ENCODE measurements at regions not wholly inside any gene's neighbourhood (a gene's known extent, or its start where the extent isn't known, plus 50 kb on each side); places are given as distances from the start of the nearest gene placed in this dataset.

DNA sequence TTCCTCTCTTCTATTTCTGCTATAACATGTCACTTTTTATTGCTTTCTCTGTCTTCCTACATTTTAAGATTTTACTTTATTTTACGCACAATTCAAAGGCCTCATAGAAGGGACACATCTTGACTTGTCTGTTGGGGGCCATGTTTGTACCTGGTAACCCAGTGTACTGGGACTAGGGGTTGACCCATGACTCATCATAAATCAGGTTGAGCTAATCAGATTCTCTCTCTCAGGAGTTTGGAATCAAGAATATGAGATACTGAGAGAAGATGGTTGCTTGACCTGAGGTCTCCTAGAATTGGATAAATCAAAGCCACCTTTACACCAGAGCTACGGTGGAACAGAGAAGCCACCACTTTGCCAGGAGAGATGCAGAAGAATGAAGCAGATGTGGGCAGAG, 153.0 kb downstream of the UXS1 start:
- DNase-seq (ENCODE audit: low spot score) (no peak), ATAC-seq (ENCODE audit: low FRiP score) (no peak)
- TF ChIP-seq, protein P1, sequence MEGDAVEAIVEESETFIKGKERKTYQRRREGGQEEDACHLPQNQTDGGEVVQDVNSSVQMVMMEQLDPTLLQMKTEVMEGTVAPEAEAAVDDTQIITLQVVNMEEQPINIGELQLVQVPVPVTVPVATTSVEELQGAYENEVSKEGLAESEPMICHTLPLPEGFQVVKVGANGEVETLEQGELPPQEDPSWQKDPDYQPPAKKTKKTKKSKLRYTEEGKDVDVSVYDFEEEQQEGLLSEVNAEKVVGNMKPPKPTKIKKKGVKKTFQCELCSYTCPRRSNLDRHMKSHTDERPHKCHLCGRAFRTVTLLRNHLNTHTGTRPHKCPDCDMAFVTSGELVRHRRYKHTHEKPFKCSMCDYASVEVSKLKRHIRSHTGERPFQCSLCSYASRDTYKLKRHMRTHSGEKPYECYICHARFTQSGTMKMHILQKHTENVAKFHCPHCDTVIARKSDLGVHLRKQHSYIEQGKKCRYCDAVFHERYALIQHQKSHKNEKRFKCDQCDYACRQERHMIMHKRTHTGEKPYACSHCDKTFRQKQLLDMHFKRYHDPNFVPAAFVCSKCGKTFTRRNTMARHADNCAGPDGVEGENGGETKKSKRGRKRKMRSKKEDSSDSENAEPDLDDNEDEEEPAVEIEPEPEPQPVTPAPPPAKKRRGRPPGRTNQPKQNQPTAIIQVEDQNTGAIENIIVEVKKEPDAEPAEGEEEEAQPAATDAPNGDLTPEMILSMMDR (IDR thresholded peaks at IDR 0.05), result no peak

GRCh38 chr2:106039634-106040315, 154.3 kb downstream of the UXS1 start:
- TF ChIP-seq, protein P1 (IDR thresholded peaks at IDR 0.05), result no peak
- ATAC-seq (ENCODE audit: low FRiP score), result no peak
- DNase-seq (ENCODE audit: low spot score), result no peak

DNA sequence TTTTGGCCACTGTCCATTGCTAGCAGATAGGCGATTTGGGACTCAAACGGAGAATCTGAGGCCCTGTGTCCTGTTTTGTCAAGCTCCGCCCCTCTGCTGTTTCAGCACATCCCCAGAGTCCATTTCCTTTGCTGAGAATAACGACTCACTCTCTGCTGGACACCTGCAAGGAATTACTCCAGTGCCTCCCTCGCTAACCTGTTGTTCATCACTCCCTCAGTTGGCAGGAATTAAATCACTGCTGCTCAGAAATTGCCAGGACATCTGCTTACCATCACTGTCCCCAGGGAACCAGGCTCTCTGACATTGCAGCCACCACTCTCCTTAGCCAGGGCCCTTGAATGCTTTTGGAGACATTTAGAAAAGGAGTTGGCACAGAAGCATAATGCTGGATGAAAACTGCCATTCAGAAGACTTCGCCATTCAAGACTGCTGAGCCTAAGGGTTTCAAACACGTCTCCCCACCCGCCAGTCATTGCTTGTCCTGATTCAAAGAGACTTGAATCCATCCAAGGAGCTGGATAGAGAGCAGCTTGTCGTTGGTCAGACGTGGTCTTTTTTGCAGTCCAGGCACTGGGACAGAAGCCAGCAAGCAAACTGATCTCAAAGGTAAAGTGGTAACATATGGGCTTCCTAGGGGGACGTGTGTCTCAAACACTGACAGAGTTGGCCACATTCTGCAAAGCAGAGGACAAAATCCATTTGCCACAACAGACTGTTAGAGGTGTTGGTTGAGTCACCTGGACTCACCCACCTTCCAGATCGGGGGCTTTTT, 155.3 kb downstream of the UXS1 start:
- TF ChIP-seq, protein P1 (IDR thresholded peaks at IDR 0.05), result no peak
- no peak for DNase-seq (ENCODE audit: low spot score)
- no peak for ATAC-seq (ENCODE audit: low FRiP score)

DNA sequence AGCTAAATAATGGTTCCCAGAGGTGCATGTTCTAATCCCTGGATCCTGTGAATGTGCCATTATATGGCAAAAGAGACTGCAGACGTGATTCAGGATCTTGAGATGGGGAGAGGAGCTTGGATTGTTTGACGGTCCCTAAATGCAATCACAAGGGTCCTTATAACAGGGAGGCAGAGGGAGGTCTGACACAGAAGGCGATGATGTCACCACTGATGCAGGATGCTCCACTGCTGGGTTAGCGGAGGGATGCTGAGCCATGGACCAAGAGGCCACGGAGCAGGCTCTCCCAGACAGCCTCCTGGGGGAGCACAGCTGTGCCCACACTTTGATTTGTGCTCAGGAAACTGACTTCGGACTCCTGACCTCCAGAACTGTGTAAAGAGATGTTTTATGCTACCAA, 156.2 kb downstream of the UXS1 start:
- ATAC-seq (ENCODE audit: low FRiP score), result no peak
- TF ChIP-seq, protein P1 (IDR thresholded peaks at IDR 0.05), result no peak
- DNase-seq (ENCODE audit: low spot score), result no peak

DNA sequence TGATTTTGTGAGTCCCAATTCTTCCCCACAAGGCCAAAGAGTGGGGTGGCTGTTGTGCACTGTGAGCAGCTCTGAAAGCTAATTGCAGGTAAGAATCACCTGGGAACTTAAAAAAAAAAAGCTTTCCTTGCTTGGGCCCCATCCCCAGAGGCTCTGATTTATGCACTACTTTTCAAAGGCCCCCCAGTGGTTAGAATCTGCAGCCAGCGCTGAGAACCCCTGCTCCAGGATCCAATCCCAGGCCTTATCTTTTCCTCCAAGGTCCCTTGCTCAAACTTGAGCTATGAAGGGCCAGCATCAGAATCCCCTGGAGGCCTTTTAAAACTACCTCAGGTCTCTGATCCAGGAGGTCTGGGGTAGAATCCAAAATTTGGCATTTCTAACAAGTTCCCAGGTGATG, 156.8 kb downstream of the UXS1 start:
- TF ChIP-seq, protein P1 (IDR thresholded peaks at IDR 0.05), result no peak
- ATAC-seq (ENCODE audit: low FRiP score) (no peak), DNase-seq (ENCODE audit: low spot score) (no peak)

DNA sequence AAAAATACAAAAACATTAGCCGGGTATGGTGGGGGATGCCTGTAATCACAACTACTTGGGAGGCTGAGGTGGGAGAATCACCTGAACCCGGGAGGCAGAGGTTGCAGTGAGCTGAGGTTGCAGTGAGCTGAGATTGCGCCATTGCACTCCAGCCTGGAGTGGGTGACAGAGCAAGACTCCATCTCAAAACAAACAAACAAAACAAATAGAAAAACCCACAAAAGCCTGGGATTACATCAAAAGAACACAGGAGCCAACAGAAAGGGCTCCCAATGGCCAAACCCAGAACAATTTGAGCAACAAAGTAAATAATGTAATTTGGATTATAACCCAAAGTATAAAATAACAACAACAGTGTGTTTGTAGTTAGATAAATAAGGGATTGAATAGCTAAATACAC, 159.8 kb downstream of the UXS1 start:
- ATAC-seq (ENCODE audit: low FRiP score), result no peak
- no peak for DNase-seq (ENCODE audit: low spot score)
- TF ChIP-seq, protein P1 (IDR thresholded peaks at IDR 0.05), result no peak

DNA sequence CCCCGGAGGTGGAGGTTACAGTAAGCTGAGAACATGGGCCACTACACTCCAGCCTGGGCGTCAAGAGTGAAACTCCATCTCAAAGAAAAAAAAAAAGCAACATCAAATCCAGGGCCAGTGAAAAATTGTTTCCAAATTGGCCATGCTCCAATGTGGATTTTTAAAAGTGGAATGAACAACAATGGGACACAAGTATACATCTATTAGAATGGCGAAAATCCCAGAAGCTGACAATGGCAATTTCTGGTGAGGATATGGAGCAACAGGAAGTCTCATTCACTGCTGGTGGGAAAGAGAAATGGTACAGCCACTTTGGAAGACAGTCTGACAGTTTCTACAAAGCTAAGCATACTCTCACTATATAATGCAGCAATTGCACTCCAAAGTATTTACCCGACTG, 161.4 kb downstream of the UXS1 start:
- TF ChIP-seq, protein P1 (IDR thresholded peaks at IDR 0.05), result no peak
- DNase-seq (ENCODE audit: low spot score), result no peak

More for the DNA sequence above, 161.4 kb downstream of the UXS1 start:
- no peak for ATAC-seq (ENCODE audit: low FRiP score)

Measured in omental fat pad (tissue), 3 donors.